GM12865 (cell line): ENCODE measurements at regions not wholly inside any gene's neighbourhood (a gene's known extent, or its start where the extent isn't known, plus 50 kb on each side); places are given as distances from the start of the nearest gene placed in this dataset.

Experiments used
- DNase-seq: peaks from one replicate; pipeline ENCODE4 v3.0.0; 2010; ENCODE audit warnings: low read depth
- H3K4me3 ChIP-seq: 2 replicates; pipeline ENCODE4 v1.5.1; 2011; ENCODE audit warnings: mild to moderate bottlenecking, low read depth, low read length, control low read depth
- TF ChIP-seq, protein P1 (sequence below): IDR thresholded peaks from 2 replicates; pipeline ENCODE4 v1.5.1; 2011; ENCODE audit warnings: low read length, control low read depth, low read depth, inconsistent platforms; ENCODE audit not compliant: insufficient read depth; ENCODE audit errors: missing control alignments

DNA sequence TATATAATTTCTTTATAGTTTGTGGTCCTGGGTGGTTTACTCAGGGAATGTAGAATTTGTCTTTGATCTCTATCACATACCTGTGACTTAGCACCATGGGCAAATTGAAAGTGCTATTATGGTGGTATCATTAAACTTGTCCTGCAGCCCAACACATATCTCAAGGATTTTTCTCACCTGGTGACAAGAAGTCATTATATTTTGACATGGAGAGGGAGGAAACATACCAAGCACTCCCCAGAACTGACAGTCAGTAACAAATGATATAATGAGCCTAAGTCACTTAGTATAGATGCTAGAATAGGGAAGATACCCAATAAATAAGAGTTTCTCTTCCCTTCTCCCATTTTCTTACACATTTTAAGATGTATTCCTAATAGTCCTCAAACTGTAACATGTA, 805.5 kb upstream of the KIF2B start:
- TF ChIP-seq, protein P1, sequence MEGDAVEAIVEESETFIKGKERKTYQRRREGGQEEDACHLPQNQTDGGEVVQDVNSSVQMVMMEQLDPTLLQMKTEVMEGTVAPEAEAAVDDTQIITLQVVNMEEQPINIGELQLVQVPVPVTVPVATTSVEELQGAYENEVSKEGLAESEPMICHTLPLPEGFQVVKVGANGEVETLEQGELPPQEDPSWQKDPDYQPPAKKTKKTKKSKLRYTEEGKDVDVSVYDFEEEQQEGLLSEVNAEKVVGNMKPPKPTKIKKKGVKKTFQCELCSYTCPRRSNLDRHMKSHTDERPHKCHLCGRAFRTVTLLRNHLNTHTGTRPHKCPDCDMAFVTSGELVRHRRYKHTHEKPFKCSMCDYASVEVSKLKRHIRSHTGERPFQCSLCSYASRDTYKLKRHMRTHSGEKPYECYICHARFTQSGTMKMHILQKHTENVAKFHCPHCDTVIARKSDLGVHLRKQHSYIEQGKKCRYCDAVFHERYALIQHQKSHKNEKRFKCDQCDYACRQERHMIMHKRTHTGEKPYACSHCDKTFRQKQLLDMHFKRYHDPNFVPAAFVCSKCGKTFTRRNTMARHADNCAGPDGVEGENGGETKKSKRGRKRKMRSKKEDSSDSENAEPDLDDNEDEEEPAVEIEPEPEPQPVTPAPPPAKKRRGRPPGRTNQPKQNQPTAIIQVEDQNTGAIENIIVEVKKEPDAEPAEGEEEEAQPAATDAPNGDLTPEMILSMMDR, result no peak

DNA sequence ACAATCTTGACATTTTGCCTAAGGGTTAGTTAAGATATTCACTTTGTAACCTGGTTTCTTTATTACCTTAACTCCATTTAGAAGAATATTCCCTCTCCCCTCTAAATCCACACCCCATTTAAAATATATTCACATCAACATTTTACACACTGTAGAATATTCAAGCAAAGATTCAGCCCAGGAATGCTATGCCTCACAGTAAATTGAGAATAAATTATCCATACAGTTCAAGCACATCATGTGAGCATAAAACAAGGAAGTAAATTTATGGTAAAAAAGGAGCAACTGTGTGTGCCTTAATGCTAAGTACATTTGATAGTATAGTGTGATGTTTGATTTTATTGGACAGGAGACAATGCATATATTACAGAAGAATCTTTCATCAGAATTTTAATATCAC, 806.6 kb upstream of the KIF2B start:
- no peak overlapping the region for H3K4me3 ChIP-seq
- DNase-seq, result no peak
- TF ChIP-seq, protein P1, result no peak

More for the DNA sequence above, 805.5 kb upstream of the KIF2B start:
- H3K4me3 ChIP-seq, result no peak overlapping the region
- no peak for DNase-seq

DNA sequence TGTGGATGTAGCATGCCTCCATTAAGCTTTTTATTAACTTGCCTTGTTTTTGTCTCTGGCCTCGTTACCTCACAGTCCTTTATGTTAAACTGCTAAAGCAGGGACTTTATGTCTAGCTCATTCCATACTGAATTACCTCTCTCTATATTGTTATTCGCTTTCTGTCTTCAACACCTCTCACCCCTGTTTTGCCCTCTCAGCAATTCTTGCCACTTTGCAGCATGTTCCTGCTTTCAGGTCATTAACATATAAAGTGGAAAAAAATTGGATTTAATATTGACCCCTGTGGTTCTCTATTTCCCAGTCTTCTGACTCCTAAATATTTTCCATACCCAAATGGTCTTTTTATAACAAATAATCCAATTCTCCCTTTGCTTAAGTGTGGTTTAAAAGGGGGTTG, 810.4 kb upstream of the KIF2B start:
- no peak overlapping the region for H3K4me3 ChIP-seq
- no peak for DNase-seq
- TF ChIP-seq, protein P1, result no peak

DNA sequence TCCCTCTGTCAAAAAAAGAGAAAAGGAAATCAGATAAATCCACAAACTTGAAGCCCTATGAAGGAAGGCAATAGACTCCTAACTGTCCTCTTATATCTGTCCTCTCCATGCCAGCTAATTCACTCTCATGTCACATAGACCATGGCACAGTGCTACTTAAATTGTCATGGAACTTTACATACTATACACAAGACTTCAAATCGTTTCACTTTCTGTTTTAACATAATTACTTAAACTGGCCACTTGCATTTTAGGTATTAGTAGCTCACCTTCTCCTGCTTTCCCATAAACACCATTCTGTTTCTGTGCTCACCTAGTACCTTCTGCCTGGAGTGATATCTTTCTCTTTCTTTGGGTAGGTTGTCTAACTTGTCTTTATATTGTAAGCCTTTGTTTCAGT, 816.7 kb upstream of the KIF2B start:
- no peak for DNase-seq
- TF ChIP-seq, protein P1, result no peak
- H3K4me3 ChIP-seq, result no peak overlapping the region

DNA sequence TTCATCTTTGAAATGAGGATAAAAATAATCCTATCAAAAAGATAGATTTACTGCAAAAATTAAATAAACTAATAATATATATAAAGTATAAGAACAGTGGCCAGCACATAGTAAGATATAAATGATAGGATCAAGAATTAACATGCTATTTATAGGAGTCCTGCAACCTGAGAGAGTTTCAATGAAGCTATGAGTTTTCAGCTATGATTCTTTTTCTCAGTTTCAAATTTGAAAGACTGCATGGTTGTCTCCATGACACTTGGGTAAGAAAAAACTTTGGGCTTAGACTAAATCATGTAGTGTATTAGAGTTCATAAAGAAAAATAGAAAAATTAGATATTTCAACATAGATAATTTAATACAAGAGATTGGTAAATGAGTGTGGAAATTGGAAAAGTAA, 817.8 kb upstream of the KIF2B start:
- H3K4me3 ChIP-seq, result no peak overlapping the region
- TF ChIP-seq, protein P1, result no peak
- DNase-seq, result no peak

DNA sequence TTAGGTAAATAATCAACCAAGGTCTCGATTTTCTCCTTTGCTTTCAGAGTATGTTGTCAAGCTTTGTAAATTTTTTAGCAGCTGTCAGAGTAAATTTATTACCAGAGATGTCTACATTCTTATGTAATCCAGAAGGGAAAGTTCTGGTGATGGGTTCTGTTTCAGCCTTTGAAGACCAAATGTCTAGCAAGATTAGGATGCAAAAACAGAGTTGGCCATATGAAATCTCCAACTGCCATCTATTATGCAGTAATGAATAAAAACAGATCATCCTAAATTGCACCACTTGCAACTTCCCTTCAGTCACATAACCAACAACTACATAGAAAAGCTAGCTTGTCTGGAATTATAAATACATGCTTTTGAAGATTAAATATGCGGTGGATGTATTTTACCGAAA, 826.8 kb upstream of the KIF2B start:
- DNase-seq, result no peak
- no peak overlapping the region for H3K4me3 ChIP-seq
- TF ChIP-seq, protein P1, result no peak

DNA sequence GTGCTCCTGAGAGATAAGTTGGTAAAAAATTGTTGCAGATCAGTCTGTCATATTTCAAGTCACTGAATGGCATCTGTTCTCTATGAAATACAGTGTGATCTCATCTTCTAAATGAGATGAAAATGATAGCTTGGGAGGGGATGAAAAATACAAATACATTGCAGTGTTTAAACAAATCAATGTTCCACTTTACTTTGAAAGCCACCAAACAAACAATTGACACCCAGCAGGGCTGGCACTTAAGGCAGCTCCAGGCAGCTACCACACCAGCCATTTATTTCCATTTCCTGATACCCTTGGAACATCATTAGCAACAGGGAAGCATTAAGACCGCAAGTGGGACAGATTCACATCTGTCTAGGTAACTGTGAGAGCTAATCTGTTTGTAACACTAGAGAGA, 827.6 kb upstream of the KIF2B start:
- no peak overlapping the region for H3K4me3 ChIP-seq
- TF ChIP-seq, protein P1, result no peak
- no peak for DNase-seq
